ENCODE measurements at regions not wholly inside any gene's neighbourhood (a gene's known extent, or its start where the extent isn't known, plus 50 kb on each side); places are given as distances from the start of the nearest gene placed in this dataset.

DNA sequence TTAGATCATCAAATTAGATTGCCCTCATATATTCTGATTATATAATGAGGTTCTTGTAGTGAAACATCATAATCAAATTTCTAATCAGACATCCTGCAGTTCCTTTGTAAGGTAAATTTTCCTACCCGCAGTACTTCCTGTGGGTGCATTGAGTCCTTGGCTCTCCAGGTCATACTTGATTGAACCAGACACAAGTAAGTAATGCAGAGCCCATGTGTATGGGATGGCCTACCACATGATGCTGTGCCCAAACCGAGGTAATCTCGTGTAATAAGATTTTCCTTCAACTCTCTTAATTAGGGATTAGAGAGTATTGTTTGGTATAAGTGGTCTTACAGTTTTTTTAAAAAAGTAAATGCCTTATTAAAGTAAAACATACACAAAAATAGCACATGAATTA, 1841.8 kb downstream of the PCDH7 start:
- no peaks in the 10 kb centered on the region for H3K27me3 ChIP-seq (replicated peaks; ENCODE audit: insufficient read depth, low read depth, low read length, poor library complexity)

DNA sequence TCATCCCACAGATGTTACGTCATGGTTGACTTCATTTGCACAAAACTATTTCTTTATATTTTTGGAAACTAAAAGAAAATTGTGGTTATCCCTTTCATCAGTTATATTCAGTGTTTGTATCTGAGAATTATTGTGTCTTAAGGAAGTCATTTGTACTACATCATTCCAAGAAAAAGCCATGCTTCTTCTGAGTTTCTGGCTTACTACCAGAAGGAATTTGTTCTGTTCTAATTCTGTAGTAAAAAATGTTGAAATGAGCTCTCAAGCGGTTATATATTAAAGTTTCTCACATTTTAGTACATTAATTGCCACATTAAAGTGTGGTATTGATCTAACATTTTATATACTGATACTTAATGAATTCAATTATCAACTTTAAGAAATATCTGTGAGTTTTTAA, 1844.5 kb downstream of the PCDH7 start:
- Histone ChIP-seq H3K4me1 (ENCODE audit: insufficient read depth, low read length, poor library complexity, severe bottlenecking) (no peaks in the 10 kb centered on the region), H3K36me3 (ENCODE audit: insufficient read depth, low read length, poor library complexity, severe bottlenecking) (no peaks in the 10 kb centered on the region), H3K27ac (ENCODE audit: low read depth, low read length, poor library complexity, severe bottlenecking) (no peak overlapping the region), H3K27me3 (replicated peaks; ENCODE audit: insufficient read depth, low read depth, low read length, poor library complexity) (no peaks in the 10 kb centered on the region), H3K4me3 (ENCODE audit: low read depth, low read length, poor library complexity, severe bottlenecking) (no peak overlapping the region), H3K9me3 (ENCODE audit: low read depth, low read length, poor library complexity, severe bottlenecking) (no peaks in the 10 kb centered on the region)
- intact Hi-C loops (cut with micrococcal nuclease; ENCODE audit: unreplicated experiment): no loop called here
- DNase-seq (ENCODE audit: low spot score): no peak
- ChIA-PET CTCF (no interaction called here), POLR2A (ENCODE audit: low non-redundant PET) (no interaction called here)
- BruUV-seq (replicated peaks): no TSS peak
- TF ChIP-seq CTCF (conservative IDR thresholded peaks at IDR 0.05; ENCODE audit: low read depth, low read length): no peak
- no peak for TF ChIP-seq EZH2 (IDR thresholded peaks at IDR 0.05; ENCODE audit: borderline replicate concordance, low read depth, low read length, poor library complexity, severe bottlenecking)

More for the DNA sequence above, 1841.8 kb downstream of the PCDH7 start:
- H3K36me3 ChIP-seq (ENCODE audit: insufficient read depth, low read length, poor library complexity, severe bottlenecking): no peaks in the 10 kb centered on the region
- ChIA-PET CTCF (no interaction called here), POLR2A (ENCODE audit: low non-redundant PET) (no interaction called here)
- no peak overlapping the region for H3K27ac ChIP-seq (ENCODE audit: low read depth, low read length, poor library complexity, severe bottlenecking)
- TF ChIP-seq CTCF (conservative IDR thresholded peaks at IDR 0.05; ENCODE audit: low read depth, low read length) (no peak), EZH2 (IDR thresholded peaks at IDR 0.05; ENCODE audit: borderline replicate concordance, low read depth, low read length, poor library complexity, severe bottlenecking) (no peak)
- no peaks in the 10 kb centered on the region for H3K4me1 ChIP-seq (ENCODE audit: insufficient read depth, low read length, poor library complexity, severe bottlenecking)
- DNase-seq (ENCODE audit: low spot score): peak; percentile 5
- H3K4me3 ChIP-seq (ENCODE audit: low read depth, low read length, poor library complexity, severe bottlenecking): no peak overlapping the region
- H3K9me3 ChIP-seq (ENCODE audit: low read depth, low read length, poor library complexity, severe bottlenecking): no peaks in the 10 kb centered on the region
- BruUV-seq (replicated peaks): no TSS peak
- intact Hi-C loops (cut with micrococcal nuclease; ENCODE audit: unreplicated experiment): no loop called here

- no peaks in the 10 kb centered on the region for H3K36me3 ChIP-seq (ENCODE audit: insufficient read depth, low read length, poor library complexity, severe bottlenecking)
- no peaks in the 10 kb centered on the region for H3K4me1 ChIP-seq (ENCODE audit: insufficient read depth, low read length, poor library complexity, severe bottlenecking)
- no peak overlapping the region for H3K4me3 ChIP-seq (ENCODE audit: low read depth, low read length, poor library complexity, severe bottlenecking)
- H3K9me3 ChIP-seq (ENCODE audit: low read depth, low read length, poor library complexity, severe bottlenecking): no peaks in the 10 kb centered on the region
- ChIA-PET CTCF (no interaction called here), POLR2A (ENCODE audit: low non-redundant PET) (no interaction called here)
- TF ChIP-seq EZH2 (IDR thresholded peaks at IDR 0.05; ENCODE audit: borderline replicate concordance, low read depth, low read length, poor library complexity, severe bottlenecking) (no peak), CTCF (conservative IDR thresholded peaks at IDR 0.05; ENCODE audit: low read depth, low read length) (no peak)
- intact Hi-C loops (cut with micrococcal nuclease; ENCODE audit: unreplicated experiment): no loop called here
- no TSS peak for BruUV-seq (replicated peaks)
- H3K27ac ChIP-seq (ENCODE audit: low read depth, low read length, poor library complexity, severe bottlenecking): no peak overlapping the region
- peak; percentile 1 for DNase-seq (ENCODE audit: low spot score)
- no peaks in the 10 kb centered on the region for H3K27me3 ChIP-seq (replicated peaks; ENCODE audit: insufficient read depth, low read depth, low read length, poor library complexity)
These were observed 1849.7 kb downstream of the PCDH7 start for GRCh38 chr4:32569861-32570260.
